Mesendoderm (in vitro differentiated cells): ENCODE measurements at regions not wholly inside any gene's neighbourhood (a gene's known extent, or its start where the extent isn't known, plus 50 kb on each side); places are given as distances from the start of the nearest gene placed in this dataset.

ENCODE experiments used
- DNase-seq: peaks from one replicate; pipeline ENCODE4 v3.0.0; 2013
- H2AK5ac ChIP-seq: 2 replicates; pipeline ENCODE4 v1.6.1; 2013; ENCODE audit warnings: low read length, inconsistent platforms
- H2BK120ac ChIP-seq: 2 replicates; pipeline ENCODE4 v1.6.1; 2013; ENCODE audit warnings: low read depth, mild to moderate bottlenecking, low read length, moderate library complexity, mixed read lengths
- H2BK15ac ChIP-seq: replicated peaks from 2 replicates; pipeline ENCODE4 v1.6.1; 2013; ENCODE audit warnings: low read depth, mild to moderate bottlenecking, moderate library complexity
- H2BK5ac ChIP-seq: 2 replicates; pipeline ENCODE4 v1.6.1; 2013; ENCODE audit warnings: low read length, inconsistent platforms
- H3K18ac ChIP-seq: 2 replicates; pipeline ENCODE4 v1.6.1; 2013; ENCODE audit warnings: mild to moderate bottlenecking, low read length, mixed read lengths
- H3K23ac ChIP-seq: one replicate; pipeline ENCODE4 v1.6.1; 2013; ENCODE audit warnings: low read length
- H3K27ac ChIP-seq: 2 replicates; pipeline ENCODE4 v1.5.1; 2013; ENCODE audit warnings: low read depth, mild to moderate bottlenecking, inconsistent platforms, low read length, moderate library complexity
- H3K27me3 ChIP-seq: 2 replicates; pipeline ENCODE4 v1.6.1; 2013; ENCODE audit warnings: low read length, control low read depth, mild to moderate bottlenecking, inconsistent platforms; ENCODE audit not compliant: insufficient read depth, poor library complexity
- H3K36me3 ChIP-seq: 2 replicates; pipeline ENCODE4 v1.6.1; 2013; ENCODE audit warnings: low read length, inconsistent platforms; ENCODE audit not compliant: control insufficient read depth, insufficient read depth
- H3K4ac ChIP-seq: one replicate; pipeline ENCODE4 v1.6.1; 2013; ENCODE audit warnings: low read depth, mild to moderate bottlenecking, low read length, moderate library complexity
- H3K4me1 ChIP-seq: 2 replicates; pipeline ENCODE4 v1.6.1; 2013; ENCODE audit warnings: low read depth, low read length, inconsistent platforms; ENCODE audit not compliant: control insufficient read depth
- H3K4me2 ChIP-seq: 2 replicates; pipeline ENCODE4 v1.6.1; 2013; ENCODE audit warnings: low read length
- H3K4me3 ChIP-seq: 2 replicates; pipeline ENCODE4 v1.5.1; 2013; ENCODE audit warnings: mild to moderate bottlenecking, low read length
- H3K56ac ChIP-seq: one replicate; pipeline ENCODE4 v1.6.1; 2013; ENCODE audit warnings: low read length
- H3K79me1 ChIP-seq: 2 replicates; pipeline ENCODE4 v1.6.1; 2013; ENCODE audit warnings: low read length, inconsistent platforms
- H3K79me2 ChIP-seq: 2 replicates; pipeline ENCODE4 v1.6.1; 2013; ENCODE audit warnings: mild to moderate bottlenecking, low read length; ENCODE audit not compliant: control insufficient read depth, insufficient read depth
- H3K9ac ChIP-seq: 2 replicates; pipeline ENCODE4 v1.6.1; 2013; ENCODE audit warnings: low read length, inconsistent platforms
- H4K5ac ChIP-seq: one replicate; pipeline ENCODE4 v1.6.1; 2013; ENCODE audit warnings: low read length
- H4K8ac ChIP-seq: one replicate; pipeline ENCODE4 v1.6.1; 2013; ENCODE audit warnings: low read depth, mild to moderate bottlenecking, control low read depth, low read length, moderate library complexity
- WGBS: extraction: QIAGEN DNeasy Blood & Tissue Kit; methylation state at CpG from one replicate; pipeline ENCODE4 v1.1.7; 2013; ENCODE audit warnings: low lambda C conversion rate, missing lambda C conversion rate; ENCODE audit not compliant: insufficient coverage; ENCODE audit errors: extremely low coverage; 5-methylcytosine and 5-hydroxymethylcytosine counted together

DNA sequence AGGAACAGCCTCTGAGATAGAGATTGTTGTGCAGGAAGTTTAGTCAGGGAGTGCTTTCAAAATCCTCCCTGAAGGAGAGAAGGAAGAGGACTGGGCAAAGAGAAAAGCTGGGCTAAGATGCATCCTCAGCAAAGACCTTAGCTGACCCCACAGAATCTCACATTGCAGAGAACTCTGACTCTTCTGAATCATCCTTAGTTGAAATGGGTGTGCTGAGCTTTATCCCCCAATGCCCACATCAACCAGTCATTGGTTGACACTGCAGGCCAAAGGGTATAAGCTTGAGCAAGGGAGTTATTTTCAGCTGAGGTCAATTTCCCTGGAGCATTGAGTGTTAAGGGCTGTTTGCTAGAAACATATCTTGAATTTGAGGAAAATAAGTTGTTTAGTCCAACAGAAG lies 732.2 kb downstream of the CBLN4 start:
- DNase-seq: no peak
- Histone ChIP-seq H4K5ac (no peak overlapping the region), H3K4me3 (no peak overlapping the region)

DNA sequence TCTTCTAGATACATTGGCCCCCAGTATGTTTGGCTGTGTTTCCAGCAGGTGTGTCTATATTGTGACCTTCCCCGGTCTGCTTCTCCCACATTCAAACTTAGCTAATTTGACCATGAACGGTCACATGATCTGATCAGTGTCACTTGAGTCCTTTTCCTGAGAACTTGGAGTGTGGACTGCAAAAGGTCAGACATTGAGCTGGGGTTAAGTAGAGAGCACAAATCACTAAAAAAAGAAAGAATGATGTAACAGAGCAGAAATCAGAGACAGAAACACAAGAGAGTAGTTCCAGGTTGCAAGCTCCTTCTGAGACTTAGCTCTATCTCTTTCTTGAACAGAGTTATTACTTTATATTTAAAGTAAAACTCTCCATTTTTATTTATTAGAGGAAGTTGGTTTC lies 733.9 kb downstream of the CBLN4 start:
- H4K8ac ChIP-seq: no peak overlapping the region
- no peak overlapping the region for H3K23ac ChIP-seq
- H3K4me3 ChIP-seq: no peak overlapping the region
- DNase-seq: no peak
- H2BK5ac ChIP-seq: no peak overlapping the region
- no peaks in the 10 kb centered on the region for H3K36me3 ChIP-seq
- no peak overlapping the region for H3K27ac ChIP-seq
- H2BK120ac ChIP-seq: no peak overlapping the region
- H3K79me2 ChIP-seq: no peaks in the 10 kb centered on the region
- H3K79me1 ChIP-seq: no peaks in the 10 kb centered on the region
- H3K56ac ChIP-seq: no peak overlapping the region
- H3K4me1 ChIP-seq: no peaks in the 10 kb centered on the region
- no peak overlapping the region for H3K9ac ChIP-seq
- H4K5ac ChIP-seq: no peak overlapping the region
- no peak overlapping the region for H2AK5ac ChIP-seq
- no peaks in the 10 kb centered on the region for H3K27me3 ChIP-seq
- no peak overlapping the region for H3K4ac ChIP-seq
- no peak overlapping the region for H3K4me2 ChIP-seq
- H3K18ac ChIP-seq: no peak overlapping the region
- WGBS: no CpG with 5 or more reads among the region's 2 CpGs
- H2BK15ac ChIP-seq: no peak overlapping the region

More for the DNA sequence above, 732.2 kb downstream of the CBLN4 start:
- Histone ChIP-seq H3K56ac (no peak overlapping the region), H2BK15ac (no peak overlapping the region), H3K79me1 (no peaks in the 10 kb centered on the region), H3K23ac (no peak overlapping the region), H4K8ac (no peak overlapping the region), H3K79me2 (no peaks in the 10 kb centered on the region), H3K4ac (no peak overlapping the region), H3K18ac (no peak overlapping the region), H2BK5ac (no peak overlapping the region), H3K36me3 (no peaks in the 10 kb centered on the region), H3K4me2 (no peak overlapping the region), H3K9ac (no peak overlapping the region), H3K27me3 (no peaks in the 10 kb centered on the region), H2BK120ac (no peak overlapping the region), H3K27ac (no peak overlapping the region), H2AK5ac (no peak overlapping the region), H3K4me1 (no peaks in the 10 kb centered on the region)

DNA sequence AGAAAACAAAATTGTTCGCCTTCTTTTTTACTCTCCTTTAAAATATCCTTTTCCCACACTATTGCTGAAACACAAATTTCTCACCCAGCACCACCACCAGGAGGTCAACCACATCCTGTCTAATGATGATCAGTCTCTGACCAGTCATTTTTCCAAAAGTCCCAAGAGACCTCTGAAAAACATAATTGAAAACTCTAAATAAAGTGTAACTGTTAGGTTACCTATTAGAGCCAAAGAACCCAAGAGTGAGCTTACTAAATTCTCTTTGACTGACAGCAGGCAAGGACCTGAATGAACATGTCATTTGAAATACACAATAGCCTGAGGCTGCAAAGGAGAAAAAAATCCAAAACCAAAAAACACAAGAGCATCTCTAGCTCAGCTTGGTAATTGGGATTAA lies 735.4 kb downstream of the CBLN4 start:
- DNase-seq: no peak
- Histone ChIP-seq H3K4me1 (no peaks in the 10 kb centered on the region), H4K5ac (no peak overlapping the region), H3K9ac (no peak overlapping the region), H3K79me1 (no peaks in the 10 kb centered on the region), H3K4me2 (no peak overlapping the region), H3K23ac (no peak overlapping the region), H3K4me3 (no peak overlapping the region), H3K27ac (no peak overlapping the region), H3K27me3 (no peaks in the 10 kb centered on the region), H2BK120ac (no peak overlapping the region), H2BK5ac (no peak overlapping the region), H3K56ac (no peak overlapping the region), H3K36me3 (no peaks in the 10 kb centered on the region), H4K8ac (no peak overlapping the region), H3K18ac (no peak overlapping the region), H2BK15ac (no peak overlapping the region), H3K79me2 (no peaks in the 10 kb centered on the region), H3K4ac (no peak overlapping the region), H2AK5ac (no peak overlapping the region)
- WGBS: no CpG with 5 or more reads among the region's 1 CpG

DNA sequence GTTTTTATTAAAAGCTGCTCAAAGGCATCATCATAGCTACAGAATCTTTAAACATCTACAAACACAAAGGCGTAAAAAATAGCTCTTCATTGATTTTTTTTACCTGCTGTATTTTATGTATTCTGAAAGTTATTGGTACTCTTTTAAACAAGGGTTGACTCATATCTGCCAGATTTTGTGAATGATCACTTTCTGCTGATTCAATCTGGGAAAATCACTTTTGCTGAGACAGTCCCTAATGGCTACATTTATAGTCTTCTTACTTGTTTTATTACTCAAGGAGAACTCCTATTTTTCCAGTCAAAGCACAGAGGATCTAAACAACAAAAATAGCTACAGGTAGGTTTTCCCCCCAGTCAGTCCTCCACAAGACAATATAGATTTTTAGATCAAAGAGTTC lies 739.0 kb downstream of the CBLN4 start:
- Histone ChIP-seq H3K27ac (no peak overlapping the region), H2AK5ac (no peak overlapping the region), H3K79me1 (no peaks in the 10 kb centered on the region), H3K27me3 (no peaks in the 10 kb centered on the region), H3K23ac (no peak overlapping the region), H4K8ac (no peak overlapping the region), H3K4me1 (no peaks in the 10 kb centered on the region), H3K9ac (no peak overlapping the region), H3K56ac (no peak overlapping the region), H3K79me2 (no peaks in the 10 kb centered on the region), H3K4me3 (no peak overlapping the region), H2BK5ac (no peak overlapping the region), H2BK15ac (no peak overlapping the region), H2BK120ac (no peak overlapping the region), H3K18ac (no peak overlapping the region), H3K36me3 (no peaks in the 10 kb centered on the region), H3K4ac (no peak overlapping the region), H3K4me2 (no peak overlapping the region), H4K5ac (no peak overlapping the region)
- no CpG with 5 or more reads among the region's 1 CpG for WGBS
- DNase-seq: no peak

DNA sequence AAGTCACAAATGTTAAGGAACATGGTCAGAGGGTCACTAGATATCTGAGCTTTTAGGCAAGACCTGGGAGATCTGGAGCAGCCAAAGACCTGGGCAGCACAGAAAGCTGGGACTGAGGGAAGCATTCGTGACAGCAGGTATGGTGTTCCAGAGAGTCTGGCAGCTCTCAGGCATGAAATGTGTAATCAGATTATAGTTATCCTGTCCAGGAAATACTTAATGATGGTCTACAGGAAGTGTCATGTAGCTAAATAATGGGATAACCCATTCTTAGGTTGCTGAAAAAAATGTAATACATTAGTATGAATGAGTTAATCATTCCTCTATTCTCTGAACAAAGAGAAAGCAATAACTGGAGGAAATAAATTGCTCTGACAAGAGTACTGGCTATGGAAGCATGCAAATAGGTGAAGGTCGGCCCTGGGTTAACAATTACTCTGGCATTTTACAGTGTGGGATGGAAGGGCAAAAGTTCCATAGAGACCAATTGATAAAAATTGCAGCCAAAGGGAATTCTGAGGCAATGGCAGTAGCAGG lies 740.5 kb downstream of the CBLN4 start:
- Histone ChIP-seq H4K5ac (no peak overlapping the region), H3K23ac (no peak overlapping the region), H2BK15ac (no peak overlapping the region), H4K8ac (no peak overlapping the region), H2BK5ac (no peak overlapping the region), H3K27ac (no peak overlapping the region), H3K27me3 (no peaks in the 10 kb centered on the region), H3K79me1 (no peaks in the 10 kb centered on the region), H2BK120ac (no peak overlapping the region), H3K9ac (no peak overlapping the region), H2AK5ac (no peak overlapping the region), H3K4ac (no peak overlapping the region), H3K4me1 (no peaks in the 10 kb centered on the region), H3K36me3 (no peaks in the 10 kb centered on the region), H3K56ac (no peak overlapping the region), H3K79me2 (no peaks in the 10 kb centered on the region), H3K18ac (no peak overlapping the region), H3K4me2 (no peak overlapping the region), H3K4me3 (no peak overlapping the region)
- DNase-seq: no peak
- no CpG with 5 or more reads among the region's 2 CpGs for WGBS

DNA sequence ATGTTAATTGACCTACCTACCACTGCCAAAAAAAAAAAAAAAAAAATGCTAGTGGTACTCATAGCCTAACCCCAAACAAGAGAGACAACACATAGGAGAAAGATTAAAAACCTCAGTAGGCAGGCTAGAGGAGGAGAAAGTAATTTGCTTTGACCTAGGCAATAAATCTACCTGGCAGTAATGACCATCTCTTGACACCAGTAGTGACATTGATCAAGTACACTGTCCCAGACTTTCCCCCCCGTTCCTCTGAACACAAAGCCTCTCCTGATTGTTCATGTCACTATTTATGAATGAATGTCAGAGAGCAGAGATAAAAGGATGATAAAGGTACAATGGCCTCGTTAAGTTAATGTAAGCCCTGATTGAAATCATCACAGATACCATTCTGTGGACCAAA lies 746.8 kb downstream of the CBLN4 start:
- Histone ChIP-seq H3K36me3 (no peaks in the 10 kb centered on the region), H2BK5ac (no peak overlapping the region), H3K18ac (no peak overlapping the region), H3K79me2 (no peaks in the 10 kb centered on the region), H3K23ac (no peak overlapping the region), H3K56ac (no peak overlapping the region), H4K8ac (no peak overlapping the region), H3K4me1 (no peaks in the 10 kb centered on the region), H3K9ac (no peak overlapping the region), H3K27ac (no peak overlapping the region), H3K4ac (no peak overlapping the region), H2BK120ac (no peak overlapping the region), H3K4me3 (no peak overlapping the region), H3K4me2 (no peak overlapping the region), H3K27me3 (no peaks in the 10 kb centered on the region), H4K5ac (no peak overlapping the region), H2BK15ac (no peak overlapping the region), H3K79me1 (no peaks in the 10 kb centered on the region), H2AK5ac (no peak overlapping the region)
- DNase-seq: no peak
- WGBS: no CpG with 5 or more reads among the region's 2 CpGs
